NCI-H446 treated with DMSO at 0.1 percent for 48 hours (cell line): ENCODE measurements at regions not wholly inside any gene's neighbourhood (a gene's known extent, or its start where the extent isn't known, plus 50 kb on each side); places are given as distances from the start of the nearest gene placed in this dataset.
"Not testable (repeated sequence)": the region's sequence is repeated elsewhere in the genome, so short reads cannot be mapped to it uniquely, and the experiment has no call there.

Experiments
- DNase-seq: peaks from one replicate; lab custom pipeline; 2025; lab: John Stamatoyannopoulos, UW

DNA sequence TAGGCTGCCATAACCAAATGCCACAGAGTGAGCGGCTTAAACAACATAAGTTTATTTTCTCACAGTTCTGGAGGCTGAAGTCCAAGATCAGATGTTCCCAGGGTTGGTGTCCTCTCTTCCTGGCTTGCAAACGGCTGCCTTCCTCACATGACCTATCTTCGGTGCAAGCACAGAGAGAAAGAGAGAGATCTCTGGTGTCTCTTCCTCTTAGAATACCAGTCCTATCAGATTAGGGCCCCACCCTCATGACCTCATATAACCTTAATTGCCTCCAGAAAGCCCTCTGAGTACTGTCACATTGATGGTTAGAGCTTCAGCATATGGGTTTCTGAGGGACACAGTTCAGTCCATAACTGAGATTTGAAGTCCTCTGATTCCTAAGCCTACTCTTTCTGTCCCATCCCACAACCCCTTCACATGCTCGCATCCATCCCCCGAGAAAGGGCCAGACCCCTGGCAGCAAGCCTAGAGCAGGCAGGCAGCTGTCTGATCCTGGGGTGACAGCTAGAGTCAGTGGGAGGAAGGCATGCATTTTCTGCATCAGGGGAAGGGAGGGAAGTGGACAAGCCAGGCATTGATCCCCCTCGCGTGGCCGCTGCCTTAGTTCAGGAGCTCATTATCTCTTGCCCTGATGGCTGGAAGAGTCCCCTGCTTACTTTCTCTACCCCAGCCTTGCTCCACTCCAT lies 114.1 kb downstream of the FAR1 start:
- no peak for DNase-seq

DNA sequence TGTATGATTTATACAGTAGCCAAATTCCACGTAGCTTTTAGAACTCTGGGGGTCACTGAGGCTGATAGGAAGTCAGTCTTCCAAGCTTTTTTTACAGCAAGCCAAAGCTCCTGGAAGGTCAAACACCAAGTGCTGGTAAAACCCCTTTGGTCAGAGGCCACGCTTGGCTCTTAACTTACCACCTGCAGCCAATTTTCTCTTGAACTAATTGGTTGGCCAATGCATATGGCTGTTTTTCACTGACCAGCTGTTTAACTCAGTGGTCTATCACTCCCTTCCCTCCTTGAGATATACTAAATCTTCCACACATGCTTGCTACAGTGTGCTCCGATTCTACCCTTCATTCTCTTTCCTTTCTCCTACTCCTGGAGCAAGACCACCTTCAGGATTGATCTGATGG lies 116.0 kb downstream of the FAR1 start:
- DNase-seq = no peak

DNA sequence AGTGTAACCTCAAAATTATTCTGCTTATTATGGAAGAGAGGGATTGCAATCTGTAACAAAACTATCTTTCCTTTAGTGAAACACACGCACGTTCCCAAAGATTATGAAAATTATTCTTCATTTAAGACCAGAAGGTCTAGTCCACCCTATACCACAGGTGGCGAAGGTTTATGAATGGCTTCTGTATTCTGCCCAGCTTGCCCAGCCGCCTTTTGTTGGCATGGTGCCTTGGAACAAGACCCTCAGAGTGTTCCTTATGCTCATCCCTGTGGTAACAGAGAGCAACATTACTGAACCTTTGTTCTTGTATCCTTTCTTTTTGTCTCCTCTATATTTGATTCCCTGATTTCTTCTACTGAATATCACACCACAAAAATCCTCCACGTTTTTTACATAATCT lies 116.4 kb downstream of the FAR1 start:
- no peak for DNase-seq

DNA sequence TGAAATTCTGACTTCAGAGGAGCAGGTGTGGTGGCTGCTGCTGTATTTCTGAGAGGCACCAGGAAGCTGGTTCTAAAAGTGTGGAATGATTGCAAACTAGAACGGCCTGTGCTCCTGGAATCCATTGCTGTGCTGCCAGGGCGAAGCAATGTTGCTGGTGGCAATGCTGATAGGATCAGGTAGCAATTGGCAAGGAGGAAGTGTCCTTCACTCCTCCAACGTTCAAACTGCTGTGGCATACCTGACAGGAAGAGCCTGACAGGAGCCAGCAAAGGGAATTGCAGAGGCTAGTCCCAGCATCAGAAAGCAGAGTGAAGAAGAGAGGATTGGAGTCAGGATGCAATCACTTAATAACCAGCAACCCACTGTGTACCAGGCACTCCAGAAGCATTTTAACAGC lies 118.2 kb downstream of the FAR1 start:
- no peak for DNase-seq

DNA sequence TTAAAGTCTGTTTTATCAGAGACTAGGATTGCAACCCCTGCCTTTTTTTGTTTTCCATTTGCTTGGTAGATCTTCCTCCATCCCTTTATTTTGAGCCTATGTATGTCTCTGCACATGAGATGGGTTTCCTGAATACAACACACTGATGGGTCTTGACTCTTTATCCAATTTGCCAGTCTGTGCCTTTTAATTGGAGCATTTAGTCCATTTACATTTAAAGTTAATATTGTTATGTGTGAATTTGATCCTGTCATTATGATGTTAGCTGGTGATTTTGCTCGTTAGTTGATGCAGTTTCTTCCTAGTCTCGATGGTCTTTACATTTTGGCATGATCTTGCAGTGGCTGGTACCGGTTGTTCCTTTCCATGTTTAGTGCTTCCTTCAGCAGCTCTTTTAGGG lies 129.1 kb downstream of the FAR1 start:
- not testable (repeated sequence) for DNase-seq

DNA sequence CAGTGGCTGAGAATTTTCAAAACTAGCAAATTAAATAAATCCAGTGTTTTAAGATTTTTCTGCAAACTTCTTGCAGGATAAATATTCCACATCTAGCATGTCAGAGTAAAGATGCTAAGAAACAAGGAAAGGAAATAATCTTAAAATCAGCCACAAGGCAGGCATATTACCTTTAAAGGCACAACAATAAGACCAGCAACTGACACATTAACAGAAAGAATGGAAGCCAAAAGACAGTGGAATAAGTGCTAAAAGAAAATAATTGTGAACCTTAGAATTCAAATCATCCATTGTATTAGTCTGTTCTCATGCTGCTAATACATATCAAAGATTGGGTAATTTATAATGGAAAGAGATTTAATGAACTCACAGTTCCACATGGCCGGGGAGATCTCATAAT lies 132.4 kb downstream of the FAR1 start:
- no peak for DNase-seq

DNA sequence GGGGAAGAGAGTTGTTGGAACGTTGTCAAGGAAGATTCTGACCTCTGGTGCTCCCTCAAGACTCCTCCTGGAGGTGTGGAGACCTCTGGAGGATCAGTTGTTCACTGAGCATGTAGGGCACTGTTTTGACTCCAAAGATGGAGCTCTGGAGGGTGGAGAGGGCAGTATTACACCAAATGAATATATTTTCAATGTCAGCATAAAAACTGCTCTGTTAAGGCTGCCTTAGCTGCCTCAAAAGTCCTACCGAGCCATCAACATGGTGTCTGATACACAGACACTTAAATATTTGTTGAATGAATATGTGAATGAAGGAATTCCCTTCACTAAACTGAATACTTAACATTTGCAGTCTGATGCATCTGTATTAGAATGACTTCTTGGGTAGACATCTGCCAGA lies 144.2 kb upstream of the SPON1 start:
- DNase-seq = no peak

DNA sequence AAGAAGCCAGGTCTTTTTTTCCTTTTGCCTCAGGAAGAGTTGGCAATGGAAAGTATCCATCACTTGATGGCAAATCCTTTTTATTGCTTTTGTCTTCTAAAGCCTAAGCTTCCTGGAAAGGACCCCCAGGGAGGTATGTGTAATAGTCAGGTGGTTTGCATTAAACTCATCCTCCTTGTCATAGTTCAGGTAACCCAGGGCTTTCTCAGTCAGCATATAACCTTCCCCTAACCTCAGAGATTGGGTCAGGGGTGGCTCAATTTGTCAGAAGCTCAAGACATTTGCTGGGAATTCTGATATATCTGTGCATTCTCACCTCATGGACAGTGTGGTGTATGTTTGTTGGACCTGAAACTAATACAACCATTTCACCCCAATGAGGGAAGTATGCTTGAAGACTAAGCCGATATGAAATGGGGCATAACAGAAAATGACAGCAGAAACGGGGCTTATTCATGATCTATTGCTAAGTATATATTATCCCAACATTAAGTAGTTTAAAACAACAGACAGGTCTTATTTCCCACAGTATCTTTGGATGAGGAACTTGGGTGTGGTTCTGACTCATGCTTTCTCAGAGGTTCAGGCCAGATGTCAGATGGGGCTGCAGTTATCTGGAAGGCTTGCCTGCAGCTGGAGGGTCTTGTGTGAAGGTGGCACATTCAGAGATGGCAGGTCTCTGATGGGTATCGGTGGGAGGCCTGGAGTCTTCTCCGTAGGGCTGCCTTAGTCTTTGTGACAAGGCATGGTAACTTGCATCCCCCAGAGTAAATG lies 135.8 kb upstream of the SPON1 start:
- no peak for DNase-seq

DNA sequence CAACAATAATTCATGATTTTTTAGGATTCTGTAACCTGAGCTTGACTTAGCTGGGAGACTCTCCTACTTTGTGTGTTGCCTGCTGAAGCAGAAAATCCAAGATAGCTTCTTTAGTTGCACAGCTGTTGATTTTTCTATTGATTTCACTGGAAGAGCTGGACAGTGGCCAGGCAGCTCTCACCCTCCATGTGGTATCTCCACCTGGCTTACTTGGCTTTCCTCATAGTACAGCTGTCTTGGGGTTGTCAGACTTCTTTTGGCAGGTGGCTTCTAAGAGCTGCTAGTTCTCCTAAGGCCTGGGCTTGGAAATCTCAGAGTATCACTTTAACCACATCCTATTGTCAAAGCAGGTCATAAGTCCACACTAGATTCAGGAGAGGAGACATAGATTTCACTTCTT lies 130.8 kb upstream of the SPON1 start:
- peak; percentile 6 for DNase-seq

DNA sequence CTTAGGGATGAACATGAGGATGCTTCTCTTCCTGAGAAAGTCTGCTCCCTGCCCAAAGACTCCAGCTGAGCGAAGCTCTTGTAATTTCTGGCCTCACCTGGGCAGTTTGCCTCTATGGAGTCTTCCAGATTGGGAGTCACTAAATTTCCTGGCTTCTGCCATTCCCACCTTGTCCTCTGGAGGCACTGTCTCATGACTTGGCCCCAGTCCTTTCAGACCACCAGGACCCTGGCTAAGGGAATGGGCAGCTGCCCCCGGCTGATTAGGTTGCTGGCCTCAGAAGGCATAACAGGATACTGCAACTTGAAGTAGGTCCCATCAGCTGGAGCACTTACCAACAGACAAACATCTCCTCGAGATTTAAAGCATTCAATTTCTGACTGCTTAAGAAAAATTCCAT lies 128.1 kb upstream of the SPON1 start:
- no peak for DNase-seq

DNA sequence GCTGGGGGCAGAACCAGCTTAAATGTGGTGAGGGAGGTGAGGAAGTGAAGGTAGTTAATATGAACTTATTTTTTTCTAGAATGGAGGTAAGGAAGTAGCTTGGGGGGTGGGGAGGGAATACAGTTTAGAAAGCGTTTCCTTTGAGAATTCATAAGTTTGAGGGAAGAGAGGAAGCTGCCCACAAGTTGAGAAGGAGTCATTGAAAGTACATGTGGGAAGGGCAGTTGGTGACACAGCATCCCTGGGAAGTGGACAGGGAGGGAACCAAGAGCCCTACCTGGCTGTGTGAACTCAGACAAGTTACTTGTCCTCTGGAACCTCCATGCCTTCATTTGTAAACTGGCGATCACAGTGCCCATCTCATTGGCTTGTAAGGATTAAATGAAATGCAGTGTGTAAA lies 125.9 kb upstream of the SPON1 start:
- no peak for DNase-seq

DNA sequence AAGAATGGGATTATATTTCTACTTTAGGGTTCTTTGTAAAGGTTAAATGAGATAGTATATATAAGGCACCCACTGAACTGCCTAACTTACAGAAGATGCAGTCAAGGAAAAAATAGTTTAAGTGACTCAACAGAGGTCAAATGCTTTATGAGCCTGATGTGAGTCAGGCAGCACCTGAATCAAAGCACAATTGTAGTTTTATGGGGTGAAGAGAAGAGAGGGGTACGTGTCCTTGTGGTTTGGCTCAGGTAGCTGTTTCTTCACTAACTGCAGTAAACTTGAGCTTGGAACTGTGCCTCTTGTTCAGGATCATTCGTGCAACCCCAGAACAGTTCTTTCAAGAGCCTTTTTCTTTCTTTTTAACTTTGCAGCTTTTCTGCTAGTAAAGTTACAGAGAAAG lies 125.2 kb upstream of the SPON1 start:
- no peak for DNase-seq

DNA sequence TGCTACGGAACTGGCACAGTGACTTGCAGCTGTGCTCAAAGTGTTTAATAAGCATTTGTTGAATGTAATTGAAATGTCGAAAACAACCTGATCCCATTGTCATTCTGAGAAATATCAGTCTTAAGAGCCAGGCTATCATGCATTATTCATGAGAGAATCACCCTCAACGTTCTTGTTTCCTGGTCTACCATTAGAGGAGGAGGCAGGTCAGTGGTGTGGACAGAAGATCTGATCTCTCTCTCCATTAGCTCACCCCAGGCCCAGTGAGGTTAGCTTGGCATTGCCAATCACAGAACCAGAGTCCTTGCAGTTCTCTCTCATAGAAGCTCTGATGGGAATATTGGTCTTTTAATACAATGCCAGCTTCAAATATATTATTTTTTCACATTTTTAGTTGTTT lies 121.1 kb upstream of the SPON1 start:
- no peak for DNase-seq

DNA sequence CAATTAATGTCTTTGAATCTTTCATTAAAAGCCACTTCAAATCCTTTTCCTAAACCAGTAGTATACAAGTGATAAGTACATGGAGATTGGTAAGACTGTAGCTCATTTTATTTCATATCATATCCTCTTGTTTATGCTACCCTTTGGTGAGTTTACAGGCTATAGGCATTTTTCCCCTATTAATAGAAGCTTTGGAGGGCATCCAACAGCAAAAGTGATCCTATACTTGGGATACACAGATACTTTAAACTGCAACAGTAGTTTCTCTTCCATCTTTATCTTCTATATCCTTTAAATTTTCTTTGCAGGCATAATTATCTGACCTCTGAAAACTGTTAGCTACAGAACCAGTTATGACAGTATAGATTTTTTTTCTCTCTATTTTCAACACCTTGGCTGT lies 114.5 kb upstream of the SPON1 start:
- DNase-seq = no peak

DNA sequence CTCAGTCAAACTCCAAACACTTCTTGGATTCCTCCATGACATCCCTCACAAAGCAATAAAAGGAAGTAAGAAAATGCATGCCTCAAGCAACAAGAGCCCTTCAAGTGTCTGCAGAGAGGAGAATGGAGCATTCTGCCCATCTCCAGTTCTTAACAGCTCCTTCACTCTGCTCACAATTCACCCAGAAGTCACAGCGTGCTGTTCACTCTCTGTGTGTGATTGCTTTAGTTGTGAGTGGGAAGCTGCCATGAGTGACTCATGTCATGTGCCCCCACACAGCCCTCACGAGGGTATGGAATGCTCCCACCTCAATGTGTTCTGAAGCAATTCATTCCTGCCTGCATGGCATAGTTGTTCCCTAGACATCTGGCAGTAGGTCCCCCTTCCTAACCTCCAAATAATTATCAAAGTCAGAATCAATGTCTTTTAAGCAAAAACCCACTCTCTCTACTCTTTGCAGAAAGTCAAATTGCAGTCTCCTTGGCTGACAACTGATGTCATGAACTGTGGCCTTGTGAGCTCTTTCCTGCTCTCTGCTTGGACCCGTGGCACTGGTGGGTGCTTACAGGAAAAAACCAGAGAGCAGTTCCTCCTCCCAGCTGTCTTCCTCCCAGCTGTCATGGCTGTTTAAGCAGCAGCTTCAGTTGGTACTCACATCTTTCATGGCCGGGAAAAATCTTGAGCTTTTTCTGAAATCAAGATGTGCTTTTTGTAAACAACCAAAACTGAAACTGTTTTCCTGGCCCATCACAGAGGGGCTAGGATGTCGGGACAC lies 112.1 kb upstream of the SPON1 start:
- no peak for DNase-seq

DNA sequence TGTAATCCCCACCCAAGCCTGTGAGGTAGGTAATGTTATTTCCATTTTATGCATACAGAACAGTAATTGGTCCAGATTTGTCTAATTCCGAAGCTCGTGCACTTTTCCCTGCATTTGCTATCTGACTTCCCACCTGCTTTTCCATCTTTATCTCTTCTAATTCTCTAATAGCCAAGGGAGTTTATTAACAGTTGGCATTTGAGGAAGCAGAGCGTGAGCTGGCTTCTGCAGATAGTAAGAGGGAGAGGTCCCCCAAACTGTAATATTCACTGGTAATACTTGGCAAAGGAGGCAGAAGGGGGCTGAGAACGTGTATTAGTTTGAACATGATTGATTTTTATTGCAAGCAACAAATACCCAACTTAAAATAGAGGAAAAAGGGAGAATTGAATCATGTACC lies 110.8 kb upstream of the SPON1 start:
- no peak for DNase-seq

DNA sequence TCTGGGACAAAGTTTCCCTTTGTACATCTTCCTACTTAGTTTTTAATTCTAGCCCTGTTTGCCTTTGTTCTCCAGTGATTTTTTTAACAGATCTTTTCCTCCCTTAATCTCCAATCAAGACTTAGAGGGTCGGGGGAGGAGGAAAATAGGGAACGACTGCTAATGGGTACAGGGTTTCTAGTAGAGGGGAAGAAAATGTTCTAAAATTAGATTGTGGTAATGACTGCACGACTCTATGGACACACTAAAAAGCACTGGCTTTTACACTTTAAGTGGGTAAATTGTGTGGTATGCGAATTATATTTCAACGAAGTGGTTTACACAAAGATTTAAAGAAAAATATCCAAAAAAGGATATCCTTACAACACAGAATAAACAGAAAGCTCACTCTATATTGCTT lies 110.0 kb upstream of the SPON1 start:
- DNase-seq = no peak

DNA sequence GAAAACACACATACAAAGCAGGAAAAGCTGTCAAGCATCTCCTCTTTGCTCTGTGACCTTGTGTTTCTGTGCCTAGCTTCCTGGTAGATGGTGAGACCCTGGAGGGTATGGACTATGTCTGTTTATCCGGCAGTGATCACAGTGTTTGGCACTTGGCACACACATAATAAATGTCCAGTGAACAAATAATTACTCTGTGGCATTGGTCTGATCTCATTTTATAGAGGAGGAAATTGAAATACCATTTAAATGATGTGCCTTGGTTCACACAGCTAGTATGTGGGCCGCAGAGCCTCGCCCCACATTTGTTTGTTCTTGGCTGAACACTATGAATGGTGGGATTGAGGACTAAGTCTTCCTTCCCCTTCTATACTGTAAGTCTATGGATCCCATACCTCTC lies 104.7 kb upstream of the SPON1 start:
- no peak for DNase-seq

DNA sequence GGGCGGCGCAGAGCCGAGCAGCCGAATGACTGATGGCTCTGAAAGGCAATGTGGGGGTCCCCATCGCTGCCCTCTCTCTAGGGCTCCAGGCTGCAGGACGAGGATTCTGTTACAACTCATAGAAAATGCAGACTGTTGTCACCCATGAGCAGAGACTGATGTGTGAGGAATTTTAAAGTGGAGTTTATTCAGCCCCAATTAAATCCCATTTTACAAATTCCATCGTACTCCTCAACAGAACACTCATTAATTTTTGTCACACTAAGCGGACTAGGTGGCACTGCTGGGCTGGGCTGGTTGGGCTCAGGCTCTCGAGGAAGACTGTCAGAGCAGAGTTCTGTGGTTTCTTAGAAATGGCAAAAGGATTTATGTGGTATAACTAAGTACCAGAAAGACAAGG lies 102.6 kb upstream of the SPON1 start:
- DNase-seq = no peak

DNA sequence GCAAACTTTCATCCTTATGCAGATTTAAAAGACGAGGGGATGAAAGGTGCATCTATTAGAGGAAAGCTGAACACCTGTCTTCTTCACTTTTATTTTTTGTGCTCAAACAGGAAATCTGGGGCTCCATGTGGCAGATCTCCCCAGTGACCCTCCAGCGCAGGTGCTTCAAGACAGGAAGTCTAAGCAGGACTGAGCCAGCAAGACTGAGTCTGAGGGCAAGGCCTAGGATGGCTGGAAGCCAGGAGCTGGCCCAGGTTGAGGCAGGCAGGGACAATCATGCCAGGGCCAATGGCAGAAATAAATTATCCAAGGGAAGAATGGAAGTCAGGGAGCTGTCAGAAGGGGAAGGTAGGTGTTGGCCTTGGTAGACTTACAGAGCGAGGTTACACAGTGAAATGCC lies 101.1 kb upstream of the SPON1 start:
- DNase-seq = no peak

DNA sequence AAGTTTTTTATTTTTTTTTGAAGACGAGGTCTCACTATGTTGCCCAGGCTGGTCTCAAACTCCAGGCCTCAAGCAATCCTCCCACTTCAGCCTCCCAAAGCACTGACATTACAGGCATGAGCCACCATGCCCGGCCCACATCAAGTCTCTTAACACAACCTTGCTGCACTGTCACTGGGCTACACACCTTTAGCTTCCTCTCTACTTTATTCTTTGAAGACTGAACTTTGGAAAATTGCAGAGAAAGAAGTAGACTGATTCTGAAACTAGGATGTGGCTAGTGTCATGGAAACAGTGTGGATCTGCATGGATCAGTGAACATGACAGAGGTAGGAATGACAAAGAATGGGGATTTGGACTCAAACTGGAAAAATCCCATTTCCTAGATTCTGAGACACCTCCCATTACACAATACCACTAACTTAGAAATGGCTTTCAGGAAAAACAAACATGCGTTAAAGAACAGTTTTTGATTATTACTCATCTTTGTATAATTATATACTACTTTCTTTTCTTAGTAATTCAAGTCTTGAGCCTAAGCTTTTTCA lies 99.6 kb upstream of the SPON1 start:
- DNase-seq = no peak

DNA sequence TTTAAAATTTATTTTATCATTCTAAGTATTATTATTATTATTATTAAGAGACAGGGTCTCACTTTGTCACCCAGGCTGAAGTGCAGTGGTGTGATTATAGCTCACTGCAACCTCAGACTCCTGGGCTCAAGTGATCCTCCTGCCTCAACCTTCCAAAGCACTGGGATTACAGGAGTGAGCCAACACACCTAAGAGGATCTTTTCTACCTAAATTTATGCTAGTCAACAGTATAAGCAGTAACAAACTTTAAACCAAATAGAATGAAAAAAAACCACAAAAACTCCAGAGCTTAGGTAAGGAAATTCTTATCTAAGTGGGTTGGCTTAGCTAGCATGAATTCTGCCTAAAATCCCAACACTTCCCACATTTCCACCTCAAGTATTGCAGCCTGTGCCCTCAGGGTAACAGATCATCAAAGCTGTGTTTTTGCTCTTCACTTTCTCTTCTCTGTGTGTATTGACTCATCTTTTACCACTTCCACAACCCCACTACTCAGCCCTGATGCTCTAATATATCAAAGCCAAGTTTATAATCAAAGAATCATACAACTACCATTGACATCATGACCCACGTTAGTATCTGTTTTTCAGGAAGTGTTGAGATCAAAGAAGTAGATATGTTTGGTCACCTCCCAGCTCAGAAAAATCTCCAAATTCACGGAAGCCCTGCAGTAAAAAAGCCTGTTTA lies 93.7 kb upstream of the SPON1 start:
- DNase-seq = no peak
